ENCODE measurements at regions not wholly inside any gene's neighbourhood (a gene's known extent, or its start where the extent isn't known, plus 50 kb on each side); places are given as distances from the start of the nearest gene placed in this dataset.
A peak's percentile ranks its signal among the peaks of the same experiment; 100 is the strongest.

DNA sequence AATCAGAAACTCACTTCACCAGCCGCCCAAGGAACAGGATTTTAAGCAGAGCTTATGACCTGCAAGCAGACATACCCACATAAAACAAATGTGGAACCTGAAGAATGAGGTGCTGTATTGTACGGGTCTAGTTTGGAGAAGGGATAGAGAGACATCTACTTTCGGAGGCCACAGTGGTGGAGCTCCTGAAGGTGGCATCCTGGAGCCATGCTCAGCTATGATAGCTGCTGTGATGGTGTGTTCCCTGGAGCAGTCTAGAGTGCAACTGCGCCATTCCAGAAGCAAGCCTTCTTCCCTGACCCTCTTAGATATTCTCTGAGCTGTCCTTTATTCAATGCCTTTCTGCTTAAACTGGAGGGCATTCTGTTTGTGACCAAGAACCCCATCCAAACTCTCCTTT is 402.6 kb downstream of the FUT8 start:
- TF ChIP-seq, protein P1, sequence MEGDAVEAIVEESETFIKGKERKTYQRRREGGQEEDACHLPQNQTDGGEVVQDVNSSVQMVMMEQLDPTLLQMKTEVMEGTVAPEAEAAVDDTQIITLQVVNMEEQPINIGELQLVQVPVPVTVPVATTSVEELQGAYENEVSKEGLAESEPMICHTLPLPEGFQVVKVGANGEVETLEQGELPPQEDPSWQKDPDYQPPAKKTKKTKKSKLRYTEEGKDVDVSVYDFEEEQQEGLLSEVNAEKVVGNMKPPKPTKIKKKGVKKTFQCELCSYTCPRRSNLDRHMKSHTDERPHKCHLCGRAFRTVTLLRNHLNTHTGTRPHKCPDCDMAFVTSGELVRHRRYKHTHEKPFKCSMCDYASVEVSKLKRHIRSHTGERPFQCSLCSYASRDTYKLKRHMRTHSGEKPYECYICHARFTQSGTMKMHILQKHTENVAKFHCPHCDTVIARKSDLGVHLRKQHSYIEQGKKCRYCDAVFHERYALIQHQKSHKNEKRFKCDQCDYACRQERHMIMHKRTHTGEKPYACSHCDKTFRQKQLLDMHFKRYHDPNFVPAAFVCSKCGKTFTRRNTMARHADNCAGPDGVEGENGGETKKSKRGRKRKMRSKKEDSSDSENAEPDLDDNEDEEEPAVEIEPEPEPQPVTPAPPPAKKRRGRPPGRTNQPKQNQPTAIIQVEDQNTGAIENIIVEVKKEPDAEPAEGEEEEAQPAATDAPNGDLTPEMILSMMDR (IDR thresholded peaks at IDR 0.05; ENCODE audit: unreplicated experiment), result no peak
- no peaks in the 10 kb centered on the region for H3K27me3 Mint-ChIP-seq (ENCODE audit: low read depth)
- H3K27ac Mint-ChIP-seq, result no peak overlapping the region
- H3K4me1 Mint-ChIP-seq, result no peaks in the 10 kb centered on the region
- no peaks in the 10 kb centered on the region for H3K36me3 Mint-ChIP-seq
- H3K4me3 Mint-ChIP-seq, result no peak overlapping the region
- no peaks in the 10 kb centered on the region for H3K9me3 Mint-ChIP-seq
- DNase-seq (ENCODE audit: low spot score in 2 of 2, unreplicated experiment in 2 of 2), result no peak

DNA sequence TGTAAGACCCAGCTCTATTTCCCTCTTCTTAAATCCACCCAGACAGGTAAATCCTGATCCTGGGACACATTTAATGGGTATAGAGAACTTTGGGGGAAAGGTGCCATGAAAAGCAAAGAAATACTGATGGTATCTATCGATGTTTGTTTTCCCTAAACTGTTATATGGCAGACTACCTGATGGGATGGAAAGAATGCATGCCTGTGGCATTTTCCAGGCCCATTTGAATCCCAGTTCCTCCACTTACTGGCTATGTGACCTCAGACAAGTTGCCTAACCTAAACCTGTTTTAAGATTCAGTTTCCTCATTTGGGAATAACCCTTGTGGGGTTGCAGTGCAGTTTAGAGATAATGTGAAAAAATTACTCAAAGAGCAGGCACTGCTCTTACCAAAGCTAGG is 404.5 kb downstream of the FUT8 start:
- H3K9me3 Mint-ChIP-seq, result no peaks in the 10 kb centered on the region
- TF ChIP-seq, protein P1 (IDR thresholded peaks at IDR 0.05; ENCODE audit: unreplicated experiment), result no peak
- H3K4me1 Mint-ChIP-seq, result no peaks in the 10 kb centered on the region
- H3K27ac Mint-ChIP-seq, result no peak overlapping the region
- peaks cover 7% of the 10 kb centered on the region for H3K27me3 Mint-ChIP-seq (ENCODE audit: low read depth)
- H3K4me3 Mint-ChIP-seq, result no peak overlapping the region
- H3K36me3 Mint-ChIP-seq, result no peaks in the 10 kb centered on the region
- no peak for DNase-seq (ENCODE audit: low spot score in 2 of 2, unreplicated experiment in 2 of 2)

DNA sequence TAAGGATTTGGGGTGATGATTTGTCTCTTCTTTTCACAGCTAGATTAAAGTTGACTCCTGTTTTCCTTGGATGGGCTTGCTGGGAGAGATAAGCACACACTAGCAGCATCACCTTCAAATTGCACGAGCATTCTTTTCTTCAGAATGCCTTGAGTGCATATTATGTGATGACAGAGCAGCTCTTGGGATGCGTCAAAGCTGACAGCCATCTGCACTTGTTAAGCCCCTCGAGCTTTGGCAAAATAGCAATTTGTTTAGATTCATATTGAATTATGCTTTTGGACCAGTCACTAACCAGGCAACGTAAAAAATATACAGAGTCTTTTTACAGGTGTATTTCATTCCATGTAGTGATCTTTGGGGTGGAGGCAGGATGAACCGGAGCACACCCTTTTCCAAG is 407.0 kb downstream of the FUT8 start:
- DNase-seq (ENCODE audit: low spot score in 2 of 2, unreplicated experiment in 2 of 2), result no peak
- H3K27ac Mint-ChIP-seq, result no peak overlapping the region
- no peaks in the 10 kb centered on the region for H3K4me1 Mint-ChIP-seq
- H3K4me3 Mint-ChIP-seq, result no peak overlapping the region
- no peaks in the 10 kb centered on the region for H3K36me3 Mint-ChIP-seq
- no peaks in the 10 kb centered on the region for H3K9me3 Mint-ChIP-seq
- TF ChIP-seq, protein P1 (IDR thresholded peaks at IDR 0.05; ENCODE audit: unreplicated experiment), result no peak
- peaks cover 8% of the 10 kb centered on the region for H3K27me3 Mint-ChIP-seq (ENCODE audit: low read depth)

DNA sequence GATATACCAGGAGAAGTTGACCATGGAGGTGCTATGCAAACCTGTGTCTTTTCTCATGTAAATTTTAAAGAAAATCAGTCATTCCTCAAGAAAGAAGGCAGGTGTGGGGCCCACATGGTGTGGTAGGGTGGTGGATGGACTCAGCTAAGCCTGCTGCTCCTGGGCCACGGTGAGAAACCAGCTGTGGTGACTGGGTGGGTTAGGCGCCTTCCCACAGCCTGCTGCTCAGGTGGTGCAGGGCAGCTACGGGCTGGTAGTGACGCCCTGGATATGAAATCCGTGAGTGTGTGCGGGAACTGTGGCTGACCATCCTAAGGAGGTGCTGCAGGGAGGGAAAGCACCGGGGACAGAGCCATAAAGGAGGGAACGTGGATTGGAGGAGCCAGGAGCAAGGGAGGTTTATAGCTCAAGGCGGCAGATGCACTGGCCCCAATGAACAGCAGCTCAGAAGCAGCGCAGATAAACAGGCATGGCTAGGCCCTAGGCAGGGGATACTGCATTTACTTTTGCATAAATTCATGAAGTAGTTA is 408.8 kb downstream of the FUT8 start:
- Mint-ChIP-seq H3K4me1 (no peaks in the 10 kb centered on the region), H3K9me3 (no peaks in the 10 kb centered on the region), H3K36me3 (no peaks in the 10 kb centered on the region), H3K27me3 (ENCODE audit: low read depth) (peaks cover 19% of the 10 kb centered on the region), H3K4me3 (no peak overlapping the region), H3K27ac (no peak overlapping the region)
- TF ChIP-seq, protein P1 (IDR thresholded peaks at IDR 0.05; ENCODE audit: unreplicated experiment), result no peak
- no peak for DNase-seq (ENCODE audit: low spot score in 2 of 2, unreplicated experiment in 2 of 2)

DNA sequence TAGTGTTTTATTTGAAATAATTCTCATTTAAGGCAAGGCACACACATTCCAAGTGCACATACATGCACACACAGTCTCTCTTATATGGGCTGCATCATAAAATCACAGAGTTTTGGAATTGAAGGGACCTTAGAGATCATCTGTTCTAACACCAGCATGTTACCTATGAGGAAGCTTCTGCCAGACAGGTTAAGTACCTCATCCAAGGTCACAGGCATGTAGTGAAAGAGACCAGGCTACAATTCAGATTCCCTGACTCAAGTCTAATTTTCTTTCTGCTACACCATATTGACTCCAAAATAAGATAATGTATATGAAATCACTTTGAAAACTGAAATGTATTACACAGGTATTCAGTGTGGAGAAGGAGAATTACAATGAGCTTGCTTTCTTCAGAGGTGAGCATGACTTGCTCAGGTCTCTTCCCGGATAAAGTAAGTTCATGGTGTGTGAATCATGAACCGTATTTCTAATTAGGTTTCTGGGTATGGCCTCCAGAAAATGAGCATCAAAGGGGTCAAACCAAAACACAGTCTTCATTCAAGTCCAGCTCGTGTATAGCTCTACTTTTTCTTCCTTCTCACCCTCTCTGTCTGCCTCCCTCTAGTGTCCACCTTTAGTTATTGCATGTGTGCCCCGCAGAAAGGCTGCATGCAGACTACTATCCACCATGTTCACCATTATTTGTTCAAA is 411.9 kb downstream of the FUT8 start:
- H3K36me3 Mint-ChIP-seq, result no peaks in the 10 kb centered on the region
- TF ChIP-seq, protein P1 (IDR thresholded peaks at IDR 0.05; ENCODE audit: unreplicated experiment), result peak; percentile 97
- DNase-seq (ENCODE audit: low spot score in 2 of 2, unreplicated experiment in 2 of 2), result peak in 1 of 2 experiments; percentile 69
- H3K27ac Mint-ChIP-seq, result no peak overlapping the region
- H3K27me3 Mint-ChIP-seq (ENCODE audit: low read depth), result peaks cover 48% of the 10 kb centered on the region
- H3K9me3 Mint-ChIP-seq, result no peaks in the 10 kb centered on the region
- H3K4me1 Mint-ChIP-seq, result no peaks in the 10 kb centered on the region
- H3K4me3 Mint-ChIP-seq, result no peak overlapping the region
